ENCODE measurements at regions not wholly inside any gene's neighbourhood (a gene's known extent, or its start where the extent isn't known, plus 50 kb on each side); places are given as distances from the start of the nearest gene placed in this dataset.

DNA sequence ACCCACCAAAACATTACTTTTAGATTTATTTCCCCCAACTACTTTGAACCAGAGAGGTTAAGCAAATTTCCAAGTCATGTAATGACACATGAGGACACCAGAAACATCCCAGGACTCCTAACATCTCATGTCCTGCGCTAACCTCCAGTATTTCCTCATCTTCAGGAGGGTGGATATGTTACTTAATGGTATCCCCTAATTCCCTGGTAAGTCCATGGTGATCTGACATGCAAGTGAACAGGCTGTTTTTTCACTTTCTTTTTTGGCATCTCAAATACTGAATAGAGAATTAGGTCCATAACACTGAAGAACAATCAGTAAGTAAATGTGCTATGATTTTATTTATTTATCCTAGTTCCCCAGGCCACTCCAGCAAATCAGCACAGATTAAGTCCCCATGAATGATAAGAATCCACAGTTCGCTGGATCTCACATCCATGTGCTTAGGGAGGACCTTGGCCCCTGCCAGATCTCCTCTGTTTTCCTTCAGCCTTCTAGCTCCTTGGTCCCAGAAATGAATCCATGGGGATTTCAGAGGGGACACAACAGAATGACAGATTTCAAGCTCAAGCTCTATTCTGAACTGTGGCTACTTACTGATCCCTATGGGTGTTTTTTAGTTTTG lies 334.6 kb downstream of the CDC5L start:
- H3K9me3 ChIP-seq (ENCODE audit: control insufficient read depth in 2 of 2, insufficient read depth in 1 of 2, low read length in 1 of 2): no peaks in the 10 kb centered on the region
- H3K4me1 ChIP-seq (ENCODE audit: control insufficient read depth in 2 of 2, insufficient read depth in 2 of 2, low read length in 2 of 2): no peaks in the 10 kb centered on the region
- H3K4me3 ChIP-seq (ENCODE audit: low read length in 2 of 2): no peak overlapping the region
- no peak for DNase-seq (ENCODE audit: low read depth in 6 of 9, low spot score in 9 of 9)
- H3K27me3 ChIP-seq (ENCODE audit: control insufficient read depth in 2 of 2, insufficient read depth in 1 of 2, low read length in 1 of 2): no peaks in the 10 kb centered on the region
- no peak overlapping the region for H3K27ac ChIP-seq (ENCODE audit: low read depth in 1 of 2, low read length in 1 of 2)
- WGBS: 98% methylated on average over 2 of the region's 2 CpGs
- no peaks in the 10 kb centered on the region for H3K36me3 ChIP-seq (ENCODE audit: control insufficient read depth in 2 of 2, insufficient read depth in 2 of 2, low read length in 1 of 2)

DNA sequence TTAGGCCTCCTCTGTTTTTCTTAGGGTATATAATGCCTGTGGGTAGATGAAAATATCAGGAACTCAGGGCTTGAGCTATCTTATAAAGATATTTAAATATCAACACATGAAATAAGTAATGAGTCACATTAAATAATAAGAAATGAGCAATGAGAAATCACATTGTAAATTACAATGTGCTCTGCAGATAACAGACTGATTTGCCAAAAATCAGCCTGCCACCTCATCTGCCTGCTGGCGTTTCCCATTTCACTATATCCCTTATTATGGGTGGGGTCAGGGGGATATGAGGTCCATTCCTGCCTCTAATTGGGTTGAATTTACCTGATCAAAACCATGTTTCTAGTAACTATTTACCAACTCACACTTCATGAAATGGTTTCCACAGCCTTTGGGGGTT lies 335.2 kb downstream of the CDC5L start:
- Histone ChIP-seq H3K4me3 (ENCODE audit: low read length in 2 of 2) (no peak overlapping the region), H3K4me1 (ENCODE audit: control insufficient read depth in 2 of 2, insufficient read depth in 2 of 2, low read length in 2 of 2) (no peaks in the 10 kb centered on the region), H3K9me3 (ENCODE audit: control insufficient read depth in 2 of 2, insufficient read depth in 1 of 2, low read length in 1 of 2) (no peaks in the 10 kb centered on the region), H3K27ac (ENCODE audit: low read depth in 1 of 2, low read length in 1 of 2) (no peak overlapping the region), H3K27me3 (ENCODE audit: control insufficient read depth in 2 of 2, insufficient read depth in 1 of 2, low read length in 1 of 2) (no peaks in the 10 kb centered on the region), H3K36me3 (ENCODE audit: control insufficient read depth in 2 of 2, insufficient read depth in 2 of 2, low read length in 1 of 2) (no peaks in the 10 kb centered on the region)
- DNase-seq (ENCODE audit: low read depth in 6 of 9, low spot score in 9 of 9): no peak
- 97% methylated on average over 1 of the region's 1 CpG for WGBS

DNA sequence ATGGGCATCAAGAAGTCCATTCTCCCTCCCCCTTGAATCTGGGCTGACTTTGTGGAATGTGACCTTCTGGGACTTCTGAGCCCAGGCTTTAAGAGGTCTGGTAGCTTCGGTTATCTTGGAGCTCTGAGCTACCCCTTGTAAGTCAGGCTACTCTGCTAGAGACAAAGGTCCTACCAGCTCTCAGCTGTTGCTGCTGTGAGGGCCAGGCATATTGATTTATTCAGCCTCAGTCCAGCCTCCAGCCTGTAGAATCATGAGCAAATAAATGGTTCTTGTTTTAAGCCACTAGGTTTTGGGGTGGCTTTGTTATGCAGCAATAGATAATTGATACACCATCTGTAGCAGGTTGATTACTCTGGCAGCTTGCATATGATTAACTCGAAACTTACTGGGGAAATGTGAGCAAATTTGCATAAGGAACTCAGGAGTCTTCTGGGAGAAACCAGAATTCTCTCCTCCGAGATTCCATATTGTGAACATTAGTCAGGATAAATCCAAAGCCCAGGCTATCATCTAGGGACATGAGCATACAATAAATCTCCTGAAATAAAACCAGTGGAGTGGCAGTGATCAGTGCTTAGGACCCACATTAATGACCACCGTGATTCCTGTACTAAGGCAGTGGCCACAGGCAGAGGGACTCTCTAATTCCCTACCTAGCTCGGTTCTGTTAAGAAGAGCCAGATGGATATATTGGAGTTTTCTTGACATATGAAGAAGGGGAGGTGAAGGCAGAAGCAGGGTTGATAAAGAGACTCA lies 336.1 kb downstream of the CDC5L start:
- 95% methylated on average over 5 of the region's 5 CpGs for WGBS
- DNase-seq (ENCODE audit: low read depth in 6 of 9, low spot score in 9 of 9): no peak
- H3K27ac ChIP-seq (ENCODE audit: low read depth in 1 of 2, low read length in 1 of 2): no peak overlapping the region

DNA sequence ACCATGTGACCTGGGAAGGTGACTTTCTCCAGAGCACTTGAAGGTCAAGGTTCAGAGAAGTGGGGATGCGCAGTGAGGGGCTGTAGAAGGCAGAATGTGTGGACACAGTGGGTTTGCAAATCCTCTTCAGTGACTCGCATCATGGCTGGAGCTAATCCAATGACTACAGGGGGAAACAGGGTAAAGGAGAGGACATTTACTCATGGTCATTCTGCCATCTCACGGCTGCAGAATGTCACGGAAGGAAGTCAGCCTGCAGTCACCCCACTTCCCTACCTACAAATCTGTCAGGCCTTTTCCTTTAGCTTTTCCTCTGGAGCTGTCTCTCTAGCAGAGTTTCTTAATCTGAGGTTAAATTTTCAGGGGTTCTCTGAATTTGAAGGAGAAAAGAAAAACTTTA lies 337.6 kb downstream of the CDC5L start:
- Histone ChIP-seq H3K9me3 (ENCODE audit: control insufficient read depth in 2 of 2, insufficient read depth in 1 of 2, low read length in 1 of 2) (no peaks in the 10 kb centered on the region), H3K4me1 (ENCODE audit: control insufficient read depth in 2 of 2, insufficient read depth in 2 of 2, low read length in 2 of 2) (no peaks in the 10 kb centered on the region), H3K4me3 (ENCODE audit: low read length in 2 of 2) (no peak overlapping the region), H3K27me3 (ENCODE audit: control insufficient read depth in 2 of 2, insufficient read depth in 1 of 2, low read length in 1 of 2) (no peaks in the 10 kb centered on the region), H3K27ac (ENCODE audit: low read depth in 1 of 2, low read length in 1 of 2) (no peak overlapping the region), H3K36me3 (ENCODE audit: control insufficient read depth in 2 of 2, insufficient read depth in 2 of 2, low read length in 1 of 2) (no peaks in the 10 kb centered on the region)
- WGBS: 81% methylated on average over 4 of the region's 4 CpGs
- no peak for DNase-seq (ENCODE audit: low read depth in 6 of 9, low spot score in 9 of 9)

More for the DNA sequence above, 336.1 kb downstream of the CDC5L start:
- H3K36me3 ChIP-seq (ENCODE audit: control insufficient read depth in 2 of 2, insufficient read depth in 2 of 2, low read length in 1 of 2): no peaks in the 10 kb centered on the region
- no peaks in the 10 kb centered on the region for H3K4me1 ChIP-seq (ENCODE audit: control insufficient read depth in 2 of 2, insufficient read depth in 2 of 2, low read length in 2 of 2)
- no peaks in the 10 kb centered on the region for H3K9me3 ChIP-seq (ENCODE audit: control insufficient read depth in 2 of 2, insufficient read depth in 1 of 2, low read length in 1 of 2)
- H3K27me3 ChIP-seq (ENCODE audit: control insufficient read depth in 2 of 2, insufficient read depth in 1 of 2, low read length in 1 of 2): no peaks in the 10 kb centered on the region
- H3K4me3 ChIP-seq (ENCODE audit: low read length in 2 of 2): no peak overlapping the region

DNA sequence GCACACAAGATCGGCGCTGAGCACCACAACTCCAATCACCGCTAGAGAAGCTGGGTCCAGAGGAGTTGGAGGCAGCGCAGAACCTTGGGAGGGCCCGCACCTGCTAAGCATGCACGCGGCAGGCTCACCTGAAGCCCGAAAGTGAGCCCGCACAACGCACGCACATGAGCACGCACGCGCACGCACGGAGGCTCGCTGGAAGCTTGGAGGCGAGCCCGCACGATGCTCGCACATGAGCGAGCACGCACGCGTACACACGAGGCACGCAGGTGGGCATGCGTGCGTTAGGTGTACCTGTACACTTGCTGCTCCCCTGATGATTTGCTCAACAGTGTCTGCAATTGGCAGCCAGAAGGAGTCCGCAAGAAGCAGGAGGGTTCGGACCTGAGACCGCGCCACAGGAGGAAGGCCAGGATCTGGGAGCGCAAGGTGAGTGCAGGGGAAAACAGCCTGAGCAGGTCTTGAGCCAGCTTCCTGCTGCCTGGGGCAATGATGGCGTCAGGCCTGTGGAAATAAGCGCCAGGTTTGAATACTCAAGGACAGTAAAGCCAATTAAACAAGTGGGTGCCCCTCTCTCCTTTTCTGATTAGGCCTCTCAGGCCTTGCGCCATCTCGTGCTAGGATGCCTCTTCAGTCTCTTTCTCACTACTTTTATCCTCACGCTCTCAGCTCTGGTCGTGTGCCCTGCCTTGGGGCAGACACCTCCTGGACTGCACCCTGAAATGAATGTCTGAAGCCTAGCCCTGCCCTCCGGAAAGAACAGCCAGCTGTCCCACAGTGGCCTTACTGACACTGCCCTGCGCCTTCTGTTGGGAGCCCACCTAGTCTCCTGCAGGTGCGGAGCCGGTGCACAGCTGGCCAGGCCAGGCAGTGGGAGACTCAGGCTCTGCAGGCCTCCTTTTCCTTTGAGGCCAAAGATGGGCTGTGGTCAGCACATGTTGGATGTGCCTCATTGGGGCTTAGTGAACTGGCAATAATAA lies 340.4 kb downstream of the CDC5L start:
- Histone ChIP-seq H3K4me3 (ENCODE audit: low read length in 2 of 2) (no peak overlapping the region), H3K4me1 (ENCODE audit: control insufficient read depth in 2 of 2, insufficient read depth in 2 of 2, low read length in 2 of 2) (no peaks in the 10 kb centered on the region), H3K27me3 (ENCODE audit: control insufficient read depth in 2 of 2, insufficient read depth in 1 of 2, low read length in 1 of 2) (no peaks in the 10 kb centered on the region), H3K27ac (ENCODE audit: low read depth in 1 of 2, low read length in 1 of 2) (no peak overlapping the region), H3K9me3 (ENCODE audit: control insufficient read depth in 2 of 2, insufficient read depth in 1 of 2, low read length in 1 of 2) (no peaks in the 10 kb centered on the region), H3K36me3 (ENCODE audit: control insufficient read depth in 2 of 2, insufficient read depth in 2 of 2, low read length in 1 of 2) (no peaks in the 10 kb centered on the region)
- WGBS: 98% methylated on average over 44 of the region's 44 CpGs
- DNase-seq (ENCODE audit: low read depth in 6 of 9, low spot score in 9 of 9): no peak

DNA sequence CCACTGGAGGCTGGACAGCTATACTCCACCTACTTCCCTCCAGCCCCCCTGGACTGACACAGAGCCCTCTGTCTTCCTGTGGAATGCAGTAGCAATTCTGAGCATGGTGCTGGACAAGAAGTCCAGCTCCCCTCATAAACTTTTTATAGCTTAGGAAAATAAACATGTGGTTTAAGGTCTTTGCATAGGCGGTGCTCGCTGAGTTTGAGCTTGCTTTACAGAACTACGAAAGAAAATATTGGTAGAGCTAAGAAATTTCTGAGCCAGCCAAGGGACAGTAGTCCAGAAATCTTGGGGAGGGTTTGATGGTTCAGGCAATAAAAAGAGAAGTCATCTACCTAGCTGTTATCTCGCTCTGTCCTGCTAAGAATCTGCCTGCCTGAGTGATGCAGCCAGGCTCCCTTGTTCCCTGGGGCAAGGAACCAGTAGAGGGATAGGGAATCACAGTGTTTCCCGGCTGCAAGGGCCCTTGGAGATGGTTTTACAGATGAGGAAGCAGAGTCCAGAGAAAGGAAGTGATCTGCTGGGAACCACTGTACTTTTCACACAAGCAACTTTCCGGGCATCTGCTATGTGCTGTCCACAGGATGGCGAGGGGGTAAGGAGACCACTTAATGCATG lies 343.4 kb downstream of the CDC5L start:
- Histone ChIP-seq H3K36me3 (ENCODE audit: control insufficient read depth in 2 of 2, insufficient read depth in 2 of 2, low read length in 1 of 2) (no peaks in the 10 kb centered on the region), H3K27me3 (ENCODE audit: control insufficient read depth in 2 of 2, insufficient read depth in 1 of 2, low read length in 1 of 2) (no peaks in the 10 kb centered on the region), H3K4me3 (ENCODE audit: low read length in 2 of 2) (no peak overlapping the region), H3K27ac (ENCODE audit: low read depth in 1 of 2, low read length in 1 of 2) (no peak overlapping the region), H3K4me1 (ENCODE audit: control insufficient read depth in 2 of 2, insufficient read depth in 2 of 2, low read length in 2 of 2) (peaks cover 0 to 5% of the 10 kb centered on the region in 2 donors), H3K9me3 (ENCODE audit: control insufficient read depth in 2 of 2, insufficient read depth in 1 of 2, low read length in 1 of 2) (no peaks in the 10 kb centered on the region)
- WGBS: 82% methylated on average over 7 of the region's 7 CpGs
- DNase-seq (ENCODE audit: low read depth in 6 of 9, low spot score in 9 of 9): no peak

DNA sequence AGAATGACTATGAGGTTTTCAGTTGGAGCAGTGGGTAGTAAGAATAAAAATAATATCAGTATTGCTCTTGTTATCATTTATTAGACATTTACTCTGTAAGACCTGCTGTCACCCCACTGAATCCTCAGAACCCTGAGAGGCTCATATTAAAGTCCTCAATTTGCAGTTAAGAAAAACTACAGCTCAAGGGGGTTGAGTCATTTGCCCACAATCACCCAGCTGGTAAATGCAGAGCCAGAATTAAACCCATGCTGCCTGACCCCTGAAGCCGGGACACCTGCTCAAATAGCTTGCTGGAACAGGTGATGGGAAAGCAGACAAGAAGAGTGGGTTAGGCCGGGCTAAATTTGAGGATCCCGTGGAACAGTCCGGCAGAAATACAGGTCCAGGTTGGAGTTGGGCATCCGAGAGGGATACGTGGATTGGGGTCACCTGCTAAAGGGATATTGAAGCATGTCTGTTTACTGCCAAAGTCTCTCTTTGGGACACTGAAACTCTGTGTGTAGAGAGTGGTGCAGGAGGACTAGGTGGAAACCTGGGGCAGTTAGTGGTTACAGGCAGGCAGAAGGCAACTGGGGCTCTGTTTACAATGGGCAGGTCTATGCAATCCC lies 344.1 kb downstream of the CDC5L start:
- DNase-seq (ENCODE audit: low read depth in 6 of 9, low spot score in 9 of 9): no peak
- Histone ChIP-seq H3K4me3 (ENCODE audit: low read length in 2 of 2) (no peak overlapping the region), H3K4me1 (ENCODE audit: control insufficient read depth in 2 of 2, insufficient read depth in 2 of 2, low read length in 2 of 2) (peaks cover 0 to 5% of the 10 kb centered on the region in 2 donors), H3K27ac (ENCODE audit: low read depth in 1 of 2, low read length in 1 of 2) (no peak overlapping the region), H3K36me3 (ENCODE audit: control insufficient read depth in 2 of 2, insufficient read depth in 2 of 2, low read length in 1 of 2) (no peaks in the 10 kb centered on the region), H3K27me3 (ENCODE audit: control insufficient read depth in 2 of 2, insufficient read depth in 1 of 2, low read length in 1 of 2) (no peaks in the 10 kb centered on the region), H3K9me3 (ENCODE audit: control insufficient read depth in 2 of 2, insufficient read depth in 1 of 2, low read length in 1 of 2) (no peaks in the 10 kb centered on the region)
- WGBS: 91% methylated on average over 6 of the region's 6 CpGs

DNA sequence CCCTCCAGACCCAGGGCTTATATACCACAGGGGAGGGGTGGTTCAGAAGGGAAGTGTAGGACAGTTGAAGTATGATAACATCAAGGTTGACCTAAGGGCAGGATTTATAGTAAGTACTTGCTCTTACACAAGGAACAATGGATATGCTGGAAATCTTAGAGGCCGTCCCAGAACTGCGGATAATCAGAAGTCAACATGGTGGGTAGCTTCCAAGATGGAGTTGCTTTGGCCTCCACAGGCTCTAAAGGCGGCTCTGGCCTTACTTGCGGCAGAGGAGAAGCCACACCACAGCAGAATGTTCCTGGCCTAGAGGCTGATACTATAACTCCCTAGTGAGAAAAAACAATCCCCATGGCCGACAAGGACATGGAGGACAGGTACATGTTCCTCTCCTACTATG lies 344.7 kb downstream of the CDC5L start:
- Histone ChIP-seq H3K4me3 (ENCODE audit: low read length in 2 of 2) (no peak overlapping the region), H3K4me1 (ENCODE audit: control insufficient read depth in 2 of 2, insufficient read depth in 2 of 2, low read length in 2 of 2) (peaks cover 0 to 5% of the 10 kb centered on the region in 2 donors), H3K9me3 (ENCODE audit: control insufficient read depth in 2 of 2, insufficient read depth in 1 of 2, low read length in 1 of 2) (no peaks in the 10 kb centered on the region), H3K27me3 (ENCODE audit: control insufficient read depth in 2 of 2, insufficient read depth in 1 of 2, low read length in 1 of 2) (no peaks in the 10 kb centered on the region), H3K27ac (ENCODE audit: low read depth in 1 of 2, low read length in 1 of 2) (no peak overlapping the region), H3K36me3 (ENCODE audit: control insufficient read depth in 2 of 2, insufficient read depth in 2 of 2, low read length in 1 of 2) (no peaks in the 10 kb centered on the region)
- WGBS: 97% methylated on average over 5 of the region's 5 CpGs
- no peak for DNase-seq (ENCODE audit: low read depth in 6 of 9, low spot score in 9 of 9)
